T-helper 17 cell (primary cell): ENCODE measurements at regions not wholly inside any gene's neighbourhood (a gene's known extent, or its start where the extent isn't known, plus 50 kb on each side); places are given as distances from the start of the nearest gene placed in this dataset.
"Not testable (repeated sequence)": the region's sequence is repeated elsewhere in the genome, so short reads cannot be mapped to it uniquely, and the experiment has no call there.

Experiments used
- ATAC-seq: fragments of 150-1000 bp; cut with Tn5 transposase; 2 replicates; pipeline ENCODE4 v1.10.0; 2021; ENCODE audit warnings: mild to moderate bottlenecking, moderate library complexity
- DNase-seq, 3 donors: peaks; one replicate each; pipeline versions ENCODE4 v3.0.0 to v3.0.0-alpha.2; 2020 to 2021
- H3K9me3 ChIP-seq: one replicate; pipeline ENCODE4 v1.7.0; 2013; ENCODE audit warnings: low read length, mild to moderate bottlenecking; ENCODE audit not compliant: control insufficient read depth, poor library complexity, severe bottlenecking
- H3K27ac Mint-ChIP-seq: one replicate; pipeline ENCODE4 v1.8.0; 2022; ENCODE audit warnings: mild to moderate bottlenecking, moderate library complexity, mixed read lengths
- H3K27me3 Mint-ChIP-seq: one replicate; pipeline ENCODE4 v1.8.0; 2022; ENCODE audit warnings: mixed read lengths
- H3K36me3 Mint-ChIP-seq: one replicate; pipeline ENCODE4 v1.8.0; 2022; ENCODE audit warnings: low read depth, mixed read lengths
- H3K4me1 Mint-ChIP-seq: one replicate; pipeline ENCODE4 v1.8.0; 2022; ENCODE audit warnings: mild to moderate bottlenecking, mixed read lengths
- H3K4me3 Mint-ChIP-seq: one replicate; pipeline ENCODE4 v1.8.0; 2022; ENCODE audit warnings: mild to moderate bottlenecking, moderate library complexity, mixed read lengths

GRCh38 chr11:15347969-15348734 lies 233.4 kb downstream of the INSC start:
- Mint-ChIP-seq H3K4me3 (no peak overlapping the region), H3K27ac (no peak overlapping the region), H3K36me3 (no peaks in the 10 kb centered on the region), H3K27me3 (peaks cover 7% of the 10 kb centered on the region), H3K4me1 (no peaks in the 10 kb centered on the region)
- DNase-seq (no peak), ATAC-seq (no peak)
- H3K9me3 ChIP-seq: no peaks in the 10 kb centered on the region

- ATAC-seq: no peak
- H3K27me3 Mint-ChIP-seq: peaks cover 7% of the 10 kb centered on the region
- no peaks in the 10 kb centered on the region for H3K36me3 Mint-ChIP-seq
- no peak overlapping the region for H3K4me3 Mint-ChIP-seq
- no peaks in the 10 kb centered on the region for H3K9me3 ChIP-seq
- DNase-seq: no peak
- H3K4me1 Mint-ChIP-seq: no peaks in the 10 kb centered on the region
- H3K27ac Mint-ChIP-seq: no peak overlapping the region
Observed at GRCh38 chr11:15349413-15349812, 234.7 kb downstream of the INSC start.

- Mint-ChIP-seq H3K27me3 (no peaks in the 10 kb centered on the region), H3K36me3 (no peaks in the 10 kb centered on the region), H3K27ac (no peak overlapping the region), H3K4me3 (no peak overlapping the region), H3K4me1 (no peaks in the 10 kb centered on the region)
- no peak for DNase-seq
- H3K9me3 ChIP-seq: no peaks in the 10 kb centered on the region
- no peak for ATAC-seq
Observed at GRCh38 chr11:15361316-15361715, 246.6 kb downstream of the INSC start.

- not testable (repeated sequence) for H3K4me3 Mint-ChIP-seq, H3K36me3 Mint-ChIP-seq, H3K27me3 Mint-ChIP-seq, H3K27ac Mint-ChIP-seq, H3K4me1 Mint-ChIP-seq, ATAC-seq, H3K9me3 ChIP-seq, DNase-seq
Observed at GRCh38 chr11:15365286-15365685, 250.6 kb downstream of the INSC start.

- no peak overlapping the region for H3K4me3 Mint-ChIP-seq
- no peak for DNase-seq
- ATAC-seq: no peak
- H3K36me3 Mint-ChIP-seq: no peaks in the 10 kb centered on the region
- no peaks in the 10 kb centered on the region for H3K4me1 Mint-ChIP-seq
- H3K9me3 ChIP-seq: no peaks in the 10 kb centered on the region
- no peak overlapping the region for H3K27ac Mint-ChIP-seq
- H3K27me3 Mint-ChIP-seq: peaks cover 6% of the 10 kb centered on the region
Observed at GRCh38 chr11:15367695-15368094, 253.0 kb downstream of the INSC start.

GRCh38 chr11:15370495-15371147 lies 255.9 kb downstream of the INSC start:
- H3K36me3 Mint-ChIP-seq: no peaks in the 10 kb centered on the region
- DNase-seq: no peak
- peaks cover 6% of the 10 kb centered on the region for H3K27me3 Mint-ChIP-seq
- H3K4me1 Mint-ChIP-seq: no peaks in the 10 kb centered on the region
- H3K4me3 Mint-ChIP-seq: no peak overlapping the region
- H3K27ac Mint-ChIP-seq: no peak overlapping the region
- no peak for ATAC-seq
- no peaks in the 10 kb centered on the region for H3K9me3 ChIP-seq

- Mint-ChIP-seq H3K27me3 (peaks cover 6% of the 10 kb centered on the region), H3K4me3 (no peak overlapping the region), H3K27ac (no peak overlapping the region), H3K36me3 (no peaks in the 10 kb centered on the region), H3K4me1 (no peaks in the 10 kb centered on the region)
- no peak for ATAC-seq
- no peak for DNase-seq
- no peaks in the 10 kb centered on the region for H3K9me3 ChIP-seq
Observed at GRCh38 chr11:15371533-15371932, 256.8 kb downstream of the INSC start.

GRCh38 chr11:15374418-15374817 lies 259.7 kb downstream of the INSC start:
- no peaks in the 10 kb centered on the region for H3K36me3 Mint-ChIP-seq
- no peaks in the 10 kb centered on the region for H3K9me3 ChIP-seq

GRCh38 chr11:15378941-15379340 lies 264.2 kb downstream of the INSC start:
- Mint-ChIP-seq H3K27me3 (no peaks in the 10 kb centered on the region), H3K4me3 (no peak overlapping the region), H3K4me1 (no peaks in the 10 kb centered on the region), H3K27ac (no peak overlapping the region), H3K36me3 (no peaks in the 10 kb centered on the region)
- no peak for DNase-seq
- H3K9me3 ChIP-seq: no peaks in the 10 kb centered on the region
- ATAC-seq: no peak

More at GRCh38 chr11:15374418-15374817, 259.7 kb downstream of the INSC start:
- H3K4me3 Mint-ChIP-seq: no peak overlapping the region
- ATAC-seq (no peak), DNase-seq (no peak)
- no peak overlapping the region for H3K27ac Mint-ChIP-seq
- no peaks in the 10 kb centered on the region for H3K4me1 Mint-ChIP-seq
- peaks cover 6% of the 10 kb centered on the region for H3K27me3 Mint-ChIP-seq

- no peak overlapping the region for H3K27ac Mint-ChIP-seq
- H3K4me3 Mint-ChIP-seq: no peak overlapping the region
- no peaks in the 10 kb centered on the region for H3K4me1 Mint-ChIP-seq
- no peak for ATAC-seq
- H3K36me3 Mint-ChIP-seq: no peaks in the 10 kb centered on the region
- no peaks in the 10 kb centered on the region for H3K9me3 ChIP-seq
- no peaks in the 10 kb centered on the region for H3K27me3 Mint-ChIP-seq
- DNase-seq: no peak
Observed at GRCh38 chr11:15379483-15379882, 264.8 kb downstream of the INSC start.

- Mint-ChIP-seq H3K4me1 (no peaks in the 10 kb centered on the region), H3K27me3 (no peaks in the 10 kb centered on the region), H3K4me3 (no peak overlapping the region), H3K27ac (no peak overlapping the region), H3K36me3 (no peaks in the 10 kb centered on the region)
- no peak for ATAC-seq
- DNase-seq: no peak
- H3K9me3 ChIP-seq: no peaks in the 10 kb centered on the region
Observed at GRCh38 chr11:15390857-15391256, 276.1 kb downstream of the INSC start.

GRCh38 chr11:15396778-15397177 lies 282.1 kb downstream of the INSC start:
- no peaks in the 10 kb centered on the region for H3K9me3 ChIP-seq
- Mint-ChIP-seq H3K27me3 (no peaks in the 10 kb centered on the region), H3K4me3 (no peak overlapping the region), H3K27ac (no peak overlapping the region), H3K36me3 (no peaks in the 10 kb centered on the region), H3K4me1 (no peaks in the 10 kb centered on the region)
- ATAC-seq (no peak), DNase-seq (no peak)

GRCh38 chr11:15406851-15407351 lies 292.2 kb downstream of the INSC start:
- no peak overlapping the region for H3K27ac Mint-ChIP-seq
- H3K4me3 Mint-ChIP-seq: no peak overlapping the region
- H3K27me3 Mint-ChIP-seq: no peaks in the 10 kb centered on the region
- peaks cover 2% of the 10 kb centered on the region for H3K4me1 Mint-ChIP-seq
- ATAC-seq (no peak), DNase-seq (no peak)
- no peaks in the 10 kb centered on the region for H3K36me3 Mint-ChIP-seq
- no peaks in the 10 kb centered on the region for H3K9me3 ChIP-seq

- no peak overlapping the region for H3K4me3 Mint-ChIP-seq
- no peak overlapping the region for H3K27ac Mint-ChIP-seq
- no peaks in the 10 kb centered on the region for H3K36me3 Mint-ChIP-seq
- no peak for ATAC-seq
- H3K4me1 Mint-ChIP-seq: peaks cover 2% of the 10 kb centered on the region
- no peak for DNase-seq
- no peaks in the 10 kb centered on the region for H3K9me3 ChIP-seq
- H3K27me3 Mint-ChIP-seq: no peaks in the 10 kb centered on the region
Observed at GRCh38 chr11:15412054-15412453, 297.3 kb downstream of the INSC start.
